ENCODE measurements at regions not wholly inside any gene's neighbourhood (a gene's known extent, or its start where the extent isn't known, plus 50 kb on each side); places are given as distances from the start of the nearest gene placed in this dataset.

DNA sequence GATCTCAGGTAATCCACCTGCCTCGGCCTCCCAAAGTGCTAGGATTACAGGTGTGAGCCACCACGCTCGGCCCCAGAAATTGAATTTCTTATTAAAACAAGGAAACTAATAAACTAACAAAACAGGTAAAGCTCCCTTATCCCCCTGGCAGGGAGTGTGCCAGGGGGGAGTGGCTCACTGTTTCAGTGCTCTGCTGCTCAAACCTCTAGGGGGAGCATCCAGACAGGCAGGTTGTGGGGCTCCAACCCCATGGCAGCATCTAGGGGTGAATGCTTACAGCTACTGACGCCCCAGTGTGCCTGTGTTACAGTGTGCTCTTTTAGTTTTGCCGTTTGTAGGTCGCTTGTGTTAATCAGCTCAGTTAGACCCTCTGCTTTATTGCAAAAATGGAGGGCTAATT lies 605.0 kb downstream of the GABRG1 start:
- Histone ChIP-seq H3K4me1 (no peaks in the 10 kb centered on the region), H3K9me3 (no peaks in the 10 kb centered on the region), H3K4me3 (ENCODE audit: low read depth, low read length) (no peak overlapping the region), H3K27me3 (no peaks in the 10 kb centered on the region), H3K36me3 (no peaks in the 10 kb centered on the region)
- no peak for DNase-seq
- TF ChIP-seq, protein P1, sequence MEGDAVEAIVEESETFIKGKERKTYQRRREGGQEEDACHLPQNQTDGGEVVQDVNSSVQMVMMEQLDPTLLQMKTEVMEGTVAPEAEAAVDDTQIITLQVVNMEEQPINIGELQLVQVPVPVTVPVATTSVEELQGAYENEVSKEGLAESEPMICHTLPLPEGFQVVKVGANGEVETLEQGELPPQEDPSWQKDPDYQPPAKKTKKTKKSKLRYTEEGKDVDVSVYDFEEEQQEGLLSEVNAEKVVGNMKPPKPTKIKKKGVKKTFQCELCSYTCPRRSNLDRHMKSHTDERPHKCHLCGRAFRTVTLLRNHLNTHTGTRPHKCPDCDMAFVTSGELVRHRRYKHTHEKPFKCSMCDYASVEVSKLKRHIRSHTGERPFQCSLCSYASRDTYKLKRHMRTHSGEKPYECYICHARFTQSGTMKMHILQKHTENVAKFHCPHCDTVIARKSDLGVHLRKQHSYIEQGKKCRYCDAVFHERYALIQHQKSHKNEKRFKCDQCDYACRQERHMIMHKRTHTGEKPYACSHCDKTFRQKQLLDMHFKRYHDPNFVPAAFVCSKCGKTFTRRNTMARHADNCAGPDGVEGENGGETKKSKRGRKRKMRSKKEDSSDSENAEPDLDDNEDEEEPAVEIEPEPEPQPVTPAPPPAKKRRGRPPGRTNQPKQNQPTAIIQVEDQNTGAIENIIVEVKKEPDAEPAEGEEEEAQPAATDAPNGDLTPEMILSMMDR (IDR thresholded peaks at IDR 0.05; ENCODE audit: low read depth, low read length) = no peak

GRCh38 chr4:45502471-45502870 lies 621.4 kb downstream of the GABRG1 start:
- TF ChIP-seq, protein P1 (IDR thresholded peaks at IDR 0.05; ENCODE audit: low read depth, low read length) = no peak
- Histone ChIP-seq H3K27me3 (0 out of 2 replicates have a peak, but pooled peaks cover 3% of the 10 kb centered on the region), H3K4me1 (no peaks in the 10 kb centered on the region), H3K9me3 (no peaks in the 10 kb centered on the region), H3K36me3 (no peaks in the 10 kb centered on the region), H3K4me3 (ENCODE audit: low read depth, low read length) (no peak overlapping the region)
- DNase-seq = no peak

- no peaks in the 10 kb centered on the region for H3K27me3 ChIP-seq
- H3K9me3 ChIP-seq = no peaks in the 10 kb centered on the region
- DNase-seq = no peak
- H3K4me3 ChIP-seq (ENCODE audit: low read depth, low read length) = no peak overlapping the region
- no peaks in the 10 kb centered on the region for H3K4me1 ChIP-seq
- TF ChIP-seq, protein P1 (IDR thresholded peaks at IDR 0.05; ENCODE audit: low read depth, low read length) = no peak
- H3K36me3 ChIP-seq = no peaks in the 10 kb centered on the region
Measured at GRCh38 chr4:45484740-45485139, 639.1 kb downstream of the GABRG1 start.

DNA sequence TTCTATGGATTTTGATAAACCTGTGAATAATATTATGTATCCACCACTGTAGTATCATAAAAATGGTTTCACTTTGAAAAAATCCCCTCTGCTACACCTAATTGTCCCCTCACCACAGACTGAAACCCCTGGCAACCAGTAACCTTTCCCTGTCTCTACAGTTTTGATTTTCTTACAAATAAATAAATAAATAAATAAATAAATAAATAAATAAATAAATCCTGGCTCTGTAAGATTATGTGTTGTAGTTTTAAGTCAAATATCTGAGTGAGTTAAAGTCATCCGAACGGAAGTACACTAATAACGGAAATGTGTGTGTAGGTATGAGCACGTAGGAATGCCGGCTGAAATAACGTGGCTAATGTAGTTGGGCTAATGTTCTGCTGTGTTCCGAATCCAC lies 641.5 kb downstream of the GABRG1 start:
- no peaks in the 10 kb centered on the region for H3K4me1 ChIP-seq
- H3K27me3 ChIP-seq = no peaks in the 10 kb centered on the region
- no peak overlapping the region for H3K4me3 ChIP-seq (ENCODE audit: low read depth, low read length)
- DNase-seq = no peak
- TF ChIP-seq, protein P1 (IDR thresholded peaks at IDR 0.05; ENCODE audit: low read depth, low read length) = no peak
- H3K9me3 ChIP-seq = no peaks in the 10 kb centered on the region
- no peaks in the 10 kb centered on the region for H3K36me3 ChIP-seq

- no peaks in the 10 kb centered on the region for H3K27me3 ChIP-seq
- TF ChIP-seq, protein P1 (IDR thresholded peaks at IDR 0.05; ENCODE audit: low read depth, low read length) = no peak
- no peaks in the 10 kb centered on the region; the same call in 1 of the 2 replicates for H3K9me3 ChIP-seq
- H3K4me1 ChIP-seq = no peaks in the 10 kb centered on the region
- no peak overlapping the region for H3K4me3 ChIP-seq (ENCODE audit: low read depth, low read length)
- no peak for DNase-seq
- no peaks in the 10 kb centered on the region for H3K36me3 ChIP-seq
Measured at GRCh38 chr4:45477311-45477733, 646.5 kb downstream of the GABRG1 start.

DNA sequence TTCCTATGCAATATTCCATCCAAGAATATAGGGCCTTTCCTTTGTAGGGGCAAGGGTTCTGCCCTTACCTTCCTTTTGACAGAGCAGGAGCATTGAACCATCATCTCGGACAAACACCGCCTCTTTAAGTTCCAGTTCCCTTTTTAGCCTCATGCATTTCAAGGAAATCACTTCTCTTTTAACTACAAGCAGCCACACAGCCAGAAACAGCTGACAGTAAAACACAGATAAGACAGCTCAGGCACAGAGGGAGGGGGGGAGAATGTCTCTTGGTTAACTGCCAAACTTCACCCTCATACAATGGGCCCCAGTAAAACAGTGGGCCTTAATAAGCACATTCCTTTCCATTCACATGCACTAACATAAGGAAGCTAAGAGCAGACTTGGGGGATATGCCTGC lies 648.3 kb downstream of the GABRG1 start:
- Histone ChIP-seq H3K36me3 (no peaks in the 10 kb centered on the region), H3K4me1 (no peaks in the 10 kb centered on the region), H3K4me3 (ENCODE audit: low read depth, low read length) (no peak overlapping the region), H3K9me3 (no peaks in the 10 kb centered on the region; the same call in 1 of the 2 replicates), H3K27me3 (no peaks in the 10 kb centered on the region)
- DNase-seq = no peak
- TF ChIP-seq, protein P1 (IDR thresholded peaks at IDR 0.05; ENCODE audit: low read depth, low read length) = no peak
